ENCODE measurements at regions not wholly inside any gene's neighbourhood (a gene's known extent, or its start where the extent isn't known, plus 50 kb on each side); places are given as distances from the start of the nearest gene placed in this dataset.

DNA sequence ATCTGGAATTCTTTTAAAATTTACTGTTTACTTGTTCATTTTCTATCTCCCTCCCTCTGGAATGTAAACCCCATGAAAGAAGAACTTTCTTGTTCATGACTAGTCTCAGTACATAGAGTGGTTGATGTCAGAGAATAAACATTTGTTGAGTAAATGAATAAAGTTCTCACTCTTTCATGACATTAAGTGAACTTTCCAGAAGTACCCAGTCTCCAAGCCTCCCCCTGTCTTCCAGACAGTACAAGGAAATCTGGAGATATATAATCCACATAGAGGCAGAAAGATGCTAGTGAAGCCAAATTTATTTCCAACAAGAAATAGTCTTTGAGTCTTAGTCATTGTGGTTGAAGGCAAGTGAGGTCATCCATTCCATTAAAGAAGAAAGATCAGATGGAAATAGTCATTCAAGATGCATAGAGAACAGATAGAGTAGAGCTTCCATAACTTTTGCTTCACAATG, 71.5 kb upstream of the GALNT15 start:
- TF ChIP-seq CTBP1 (IDR thresholded peaks at IDR 0.05; ENCODE audit: borderline replicate concordance), result no peak
- no peak for TF ChIP-seq SP1 (IDR thresholded peaks at IDR 0.05)
- TF ChIP-seq FOXK2 (IDR thresholded peaks at IDR 0.05), result no peak

Measured in HEK293T (cell line).